ENCODE measurements at regions not wholly inside any gene's neighbourhood (a gene's known extent, or its start where the extent isn't known, plus 50 kb on each side); places are given as distances from the start of the nearest gene placed in this dataset.
"Not testable (repeated sequence)": the region's sequence is repeated elsewhere in the genome, so short reads cannot be mapped to it uniquely, and the experiment has no call there.

- TF ChIP-seq Cebpa-rat (IDR thresholded peaks at IDR 0.05): no peak
- Histone ChIP-seq H3K36me3 (no peaks in the 10 kb centered on the region), H3K9ac (no peak overlapping the region), H3K9me3 (replicated peaks in 1 of 11) (peaks cover 0 to 16% (median 10%) of the 10 kb centered on the region in 11 experiments; a peak in 13 of 22 replicates), H3K27me3 (no peaks in the 10 kb centered on the region), H3K4me3 (no peak overlapping the region), H3K4me2 (peak overlapping the region in 7 of 11 experiments; percentile 10 to 38 (median 18); a peak in 5 of 22 replicates), H3K4me1 (peaks cover 0 to 41% (median 5%) of the 10 kb centered on the region in 10 experiments; a peak in 11 of 20 replicates), H4K20me1 (no peaks in the 10 kb centered on the region), H3K27ac (no peak overlapping the region)
Measured at GRCh38 chr5:81825237-81825636, 74.3 kb upstream of the SSBP2 start.

GRCh38 chr5:81823736-81824135, 72.8 kb upstream of the SSBP2 start:
- H3K9me3 ChIP-seq (replicated peaks in 1 of 11): peaks cover 0 to 21% (median 10%) of the 10 kb centered on the region in 11 experiments; a peak in 13 of 22 replicates
- H4K20me1 ChIP-seq, H3K36me3 ChIP-seq, H3K27me3 ChIP-seq, H3K4me2 ChIP-seq, H3K4me3 ChIP-seq, H3K27ac ChIP-seq, H3K9ac ChIP-seq: not testable (repeated sequence)
- peaks cover 0 to 44% (median 6%) of the 10 kb centered on the region in 10 experiments; a peak in 11 of 20 replicates for H3K4me1 ChIP-seq

GRCh38 chr5:81820863-81821262, 70.0 kb upstream of the SSBP2 start:
- H3K4me2 ChIP-seq: peak overlapping the region in 3 of 11 experiments; percentile 60 to 73 (median 67); a peak in 6 of 22 replicates
- H3K9me3 ChIP-seq (replicated peaks in 1 of 11): peaks cover 0 to 21% (median 10%) of the 10 kb centered on the region in 11 experiments; a peak in 13 of 22 replicates
- H3K4me1 ChIP-seq: peaks cover 0 to 66% (median 11%) of the 10 kb centered on the region in 10 experiments; a peak in 14 of 20 replicates
- peak overlapping the region in 3 of 11 experiments; percentile 5 to 52 (median 49); a peak in 2 of 22 replicates for H3K9ac ChIP-seq
- H3K27me3 ChIP-seq: no peaks in the 10 kb centered on the region
- no peak overlapping the region for H3K4me3 ChIP-seq
- H3K36me3 ChIP-seq: no peaks in the 10 kb centered on the region
- H3K27ac ChIP-seq: peak overlapping the region in 4 of 11 experiments; percentile 31 to 63 (median 46); a peak in 6 of 22 replicates
- no peaks in the 10 kb centered on the region for H4K20me1 ChIP-seq
- TF ChIP-seq Cebpa-rat (IDR thresholded peaks at IDR 0.05): no peak

GRCh38 chr5:81820318-81820636, 69.4 kb upstream of the SSBP2 start:
- Histone ChIP-seq H3K4me2 (peak overlapping the region in 3 of 11 experiments; percentile 60 to 73 (median 67); a peak in 6 of 22 replicates), H4K20me1 (no peaks in the 10 kb centered on the region), H3K27ac (0 out of 22 replicates have a peak overlapping the region, but pooled peaks of 1 of the 11 experiments have one; percentile 9), H3K9ac (no peak overlapping the region), H3K27me3 (no peaks in the 10 kb centered on the region), H3K4me1 (peaks cover 0 to 62% (median 11%) of the 10 kb centered on the region in 10 experiments; a peak in 14 of 20 replicates), H3K9me3 (replicated peaks in 1 of 11) (peaks cover 0 to 21% (median 10%) of the 10 kb centered on the region in 11 experiments; a peak in 13 of 22 replicates), H3K4me3 (no peak overlapping the region), H3K36me3 (no peaks in the 10 kb centered on the region)
- TF ChIP-seq Cebpa-rat (IDR thresholded peaks at IDR 0.05): no peak

GRCh38 chr5:81819556-81820317, 68.8 kb upstream of the SSBP2 start:
- no peaks in the 10 kb centered on the region for H3K27me3 ChIP-seq
- H3K4me1 ChIP-seq: peaks cover 0 to 59% (median 11%) of the 10 kb centered on the region in 10 experiments; a peak in 10 of 20 replicates
- no peak overlapping the region for H3K9ac ChIP-seq
- peak overlapping the region in 1 of 11 experiments; percentile 32; a peak in 3 of 22 replicates for H3K27ac ChIP-seq
- H4K20me1 ChIP-seq: no peaks in the 10 kb centered on the region
- H3K4me3 ChIP-seq: no peak overlapping the region
- no peaks in the 10 kb centered on the region for H3K36me3 ChIP-seq
- peak overlapping the region in 4 of 11 experiments; percentile 10 to 73 (median 64); a peak in 7 of 22 replicates for H3K4me2 ChIP-seq
- peaks cover 0 to 21% (median 10%) of the 10 kb centered on the region in 11 experiments; a peak in 13 of 22 replicates for H3K9me3 ChIP-seq (replicated peaks in 1 of 11)
- TF ChIP-seq Cebpa-rat (IDR thresholded peaks at IDR 0.05): no peak

GRCh38 chr5:81817980-81818379, 67.1 kb upstream of the SSBP2 start:
- TF ChIP-seq Cebpa-rat (IDR thresholded peaks at IDR 0.05): no peak
- H3K9me3 ChIP-seq (replicated peaks in 1 of 11): peaks cover 0 to 9% (median 1%) of the 10 kb centered on the region in 11 experiments; a peak in 6 of 22 replicates
- H3K4me3 ChIP-seq: no peak overlapping the region
- no peaks in the 10 kb centered on the region for H3K36me3 ChIP-seq
- peak overlapping the region in 7 of 11 experiments; percentile 4 to 67 (median 49); a peak in 13 of 22 replicates for H3K4me2 ChIP-seq
- no peaks in the 10 kb centered on the region for H3K27me3 ChIP-seq
- 0 out of 22 replicates have a peak overlapping the region, but pooled peaks of 1 of the 11 experiments have one; percentile 23 for H3K9ac ChIP-seq
- H3K4me1 ChIP-seq: peaks cover 0 to 59% (median 11%) of the 10 kb centered on the region in 10 experiments; a peak in 10 of 20 replicates
- no peaks in the 10 kb centered on the region for H4K20me1 ChIP-seq
- peak overlapping the region in 5 of 11 experiments; percentile 33 to 66 (median 52); a peak in 8 of 22 replicates for H3K27ac ChIP-seq

- peak overlapping the region in 5 of 11 experiments; percentile 33 to 66 (median 52); a peak in 8 of 22 replicates for H3K27ac ChIP-seq
- no peak for TF ChIP-seq Cebpa-rat (IDR thresholded peaks at IDR 0.05)
- peak overlapping the region in 5 of 11 experiments; percentile 49 to 67 (median 60); a peak in 8 of 22 replicates for H3K4me2 ChIP-seq
- no peaks in the 10 kb centered on the region for H3K36me3 ChIP-seq
- H3K9me3 ChIP-seq (replicated peaks in 1 of 11): peaks cover 0 to 5% (median 0%) of the 10 kb centered on the region in 11 experiments; a peak in 3 of 22 replicates
- H3K9ac ChIP-seq: no peak overlapping the region
- H4K20me1 ChIP-seq: no peaks in the 10 kb centered on the region
- H3K27me3 ChIP-seq: no peaks in the 10 kb centered on the region
- H3K4me1 ChIP-seq: peaks cover 0 to 59% (median 11%) of the 10 kb centered on the region in 10 experiments; a peak in 10 of 20 replicates
- no peak overlapping the region for H3K4me3 ChIP-seq
Measured at GRCh38 chr5:81817086-81817485, 66.2 kb upstream of the SSBP2 start.

- no peak overlapping the region for H3K9ac ChIP-seq
- H3K4me1 ChIP-seq: peaks cover 0 to 41% (median 11%) of the 10 kb centered on the region in 10 experiments; a peak in 10 of 20 replicates
- no peak overlapping the region for H3K27ac ChIP-seq
- no peak for TF ChIP-seq Cebpa-rat (IDR thresholded peaks at IDR 0.05)
- H3K36me3 ChIP-seq: no peaks in the 10 kb centered on the region
- H3K4me3 ChIP-seq: no peak overlapping the region
- no peaks in the 10 kb centered on the region for H3K27me3 ChIP-seq
- peaks cover 0 to 5% (median 0%) of the 10 kb centered on the region in 11 experiments; a peak in 3 of 22 replicates for H3K9me3 ChIP-seq (replicated peaks in 1 of 11)
- H3K4me2 ChIP-seq: no peak overlapping the region
- no peaks in the 10 kb centered on the region for H4K20me1 ChIP-seq
Measured at GRCh38 chr5:81815321-81815720, 64.4 kb upstream of the SSBP2 start.

- Histone ChIP-seq H3K4me2 (no peak overlapping the region), H3K27me3 (no peaks in the 10 kb centered on the region), H3K27ac (no peak overlapping the region), H3K4me3 (no peak overlapping the region), H4K20me1 (no peaks in the 10 kb centered on the region), H3K9me3 (replicated peaks in 1 of 11) (peaks cover 18 to 33% (median 24%) of the 10 kb centered on the region in 11 experiments; a peak in 21 of 22 replicates), H3K4me1 (no peaks in the 10 kb centered on the region), H3K9ac (no peak overlapping the region), H3K36me3 (no peaks in the 10 kb centered on the region)
- TF ChIP-seq Cebpa-rat (IDR thresholded peaks at IDR 0.05): no peak
Measured at GRCh38 chr5:81808106-81808505, 57.2 kb upstream of the SSBP2 start.
